BE2C (cell line): ENCODE measurements at regions not wholly inside any gene's neighbourhood (a gene's known extent, or its start where the extent isn't known, plus 50 kb on each side); places are given as distances from the start of the nearest gene placed in this dataset.

Experiments used
- DNase-seq: peaks from one replicate; pipeline ENCODE4 v3.0.0-alpha.2; 2020
- H3K27me3 ChIP-seq: fragments of 250-450 bp; sonication (Bioruptor Pico); 2 replicates; pipeline ENCODE4 v1.5.1; 2020; ENCODE audit warnings: mild to moderate bottlenecking
- H3K36me3 ChIP-seq: fragments of 250-450 bp; sonication (Bioruptor Pico); 2 replicates; pipeline ENCODE4 v1.5.1; 2020; ENCODE audit warnings: mild to moderate bottlenecking
- H3K4me1 ChIP-seq: fragments of 250-450 bp; sonication (Bioruptor Pico); 2 replicates; pipeline ENCODE4 v1.5.1; 2020
- H3K4me3 ChIP-seq: 2 replicates; pipeline ENCODE4 v1.5.1; 2011; ENCODE audit warnings: low read depth, low read length
- H3K9me3 ChIP-seq: fragments of 250-450 bp; sonication (Bioruptor Pico); 2 replicates; pipeline ENCODE4 v1.5.1; 2020
- CTCF ChIP-seq: IDR thresholded peaks from 2 replicates; pipeline ENCODE4 v1.5.1; 2012; ENCODE audit warnings: mild to moderate bottlenecking, low read depth, low read length

- no peaks in the 10 kb centered on the region for H3K9me3 ChIP-seq
- no peaks in the 10 kb centered on the region for H3K36me3 ChIP-seq
- peak; percentile 66 for TF ChIP-seq CTCF
- peaks cover 25% of the 10 kb centered on the region for H3K4me1 ChIP-seq
- DNase-seq = peak; percentile 44
- no peaks in the 10 kb centered on the region for H3K27me3 ChIP-seq
- H3K4me3 ChIP-seq = no peak overlapping the region
Measured at GRCh38 chr13:26971990-26972887, 199.4 kb downstream of the USP12 start.

- no peaks in the 10 kb centered on the region for H3K36me3 ChIP-seq
- H3K4me1 ChIP-seq = peaks cover 47% of the 10 kb centered on the region
- DNase-seq = peak; percentile 90
Measured at GRCh38 chr13:26968431-26969341, 202.9 kb downstream of the USP12 start.

GRCh38 chr13:26967119-26968038, 204.2 kb downstream of the USP12 start:
- no peaks in the 10 kb centered on the region for H3K9me3 ChIP-seq
- TF ChIP-seq CTCF = no peak
- H3K27me3 ChIP-seq = no peaks in the 10 kb centered on the region
- DNase-seq = peak; percentile 62
- H3K4me1 ChIP-seq = peaks cover 47% of the 10 kb centered on the region
- H3K36me3 ChIP-seq = no peaks in the 10 kb centered on the region
- no peak overlapping the region for H3K4me3 ChIP-seq

More at GRCh38 chr13:26968431-26969341, 202.9 kb downstream of the USP12 start:
- no peaks in the 10 kb centered on the region for H3K9me3 ChIP-seq
- no peak for TF ChIP-seq CTCF
- H3K27me3 ChIP-seq = no peaks in the 10 kb centered on the region
- H3K4me3 ChIP-seq = no peak overlapping the region

- Histone ChIP-seq H3K27me3 (no peaks in the 10 kb centered on the region), H3K4me3 (no peak overlapping the region), H3K4me1 (peaks cover 47% of the 10 kb centered on the region), H3K9me3 (no peaks in the 10 kb centered on the region), H3K36me3 (no peaks in the 10 kb centered on the region)
- no peak for TF ChIP-seq CTCF
- DNase-seq = no peak
Measured at GRCh38 chr13:26966701-26967080, 204.9 kb downstream of the USP12 start.

- Histone ChIP-seq H3K27me3 (no peaks in the 10 kb centered on the region), H3K4me1 (peaks cover 47% of the 10 kb centered on the region), H3K9me3 (no peaks in the 10 kb centered on the region), H3K36me3 (no peaks in the 10 kb centered on the region), H3K4me3 (no peak overlapping the region)
- peak; percentile 74 for DNase-seq
- no peak for TF ChIP-seq CTCF
Measured at GRCh38 chr13:26965952-26966700, 205.5 kb downstream of the USP12 start.
